SK-N-SH (cell line): ENCODE measurements at regions not wholly inside any gene's neighbourhood (a gene's known extent, or its start where the extent isn't known, plus 50 kb on each side); places are given as distances from the start of the nearest gene placed in this dataset.

Source experiments
- CTCF ChIA-PET: fragments of 300-600, 350-600 bp; formaldehyde crosslinking; extraction: SDS; loops from one replicate; lab custom pipeline; 2021; lab: Yijun Ruan, JAX
- POLR2A ChIA-PET: fragments of 350-600 bp; sonication (Branson Sonifier 250); formaldehyde crosslinking; extraction: SDS; loops from one replicate; lab custom pipeline; 2020; ENCODE audit warnings: antibody characterized with exemption, inconsistent platforms; lab: Yijun Ruan, JAX
- DNase-seq: peaks from one replicate; pipeline ENCODE4 v3.0.0; 2012
- H2AFZ ChIP-seq: fragments of 200-600 bp; sonication (generic); 2 replicates; pipeline ENCODE4 v1.8.1; 2016; ENCODE audit warnings: antibody characterized with exemption, mild to moderate bottlenecking, low read depth
- H3F3A ChIP-seq: fragments of 200-600 bp; sonication (generic); replicated peaks from 2 replicates; pipeline ENCODE3; 2016; ENCODE audit warnings: antibody characterized with exemption, mild to moderate bottlenecking; ENCODE audit not compliant: insufficient read depth
- H3K27ac ChIP-seq, 2 experiments: fragments of 200-500 bp in 1 of 2; fragments of 200-600 bp in 1 of 2; sonication (Bioruptor generic) in 1 of 2; sonication (generic), shearing (Covaris generic) in 1 of 2; 2 replicates each; pipeline versions ENCODE4 v1.5.1 to v1.6.1; 2014 to 2016; ENCODE audit warnings: low read depth in 2 of 2, inconsistent platforms in 1 of 2, low read length in 1 of 2, mild to moderate bottlenecking in 1 of 2, mixed read lengths in 1 of 2
- H3K27me3 ChIP-seq: fragments of 200-600 bp; sonication (generic), shearing (Covaris generic); 2 replicates; pipeline ENCODE4 v1.6.1; 2016; ENCODE audit warnings: mixed run types; ENCODE audit not compliant: insufficient read depth
- H3K36me3 ChIP-seq, 2 experiments: fragments of 200-500 bp in 1 of 2; fragments of 200-600 bp in 1 of 2; sonication (Bioruptor generic) in 1 of 2; sonication (generic) in 1 of 2; replicated peaks in 1 of 2; 2 replicates each; pipeline versions ENCODE3 to v1.5.1; 2014 to 2016; ENCODE audit warnings: low read length in 1 of 2, mild to moderate bottlenecking in 1 of 2; ENCODE audit not compliant: insufficient read depth in 2 of 2, control insufficient read depth in 1 of 2
- H3K4me1 ChIP-seq, 2 experiments: fragments of 200-500 bp in 1 of 2; fragments of 200-600 bp in 1 of 2; sonication (Bioruptor generic) in 1 of 2; sonication (generic), shearing (Covaris generic) in 1 of 2; 2 replicates each; pipeline versions ENCODE4 v1.5.1 to v1.6.1; 2014 to 2016; ENCODE audit warnings: low read depth in 1 of 2, low read length in 1 of 2, mixed run types in 1 of 2; ENCODE audit not compliant: insufficient read depth in 2 of 2, control insufficient read depth in 1 of 2
- H3K4me2 ChIP-seq: fragments of 200-600 bp; sonication (generic), shearing (Covaris generic); 2 replicates; pipeline ENCODE4 v1.6.1; 2017; ENCODE audit warnings: mixed run types
- H3K4me3 ChIP-seq, 2 experiments: fragments of 200-500 bp in 1 of 2; fragments of 200-600 bp in 1 of 2; sonication (Bioruptor generic) in 1 of 2; sonication (generic), shearing (Covaris generic) in 1 of 2; 2 replicates each; pipeline versions ENCODE4 v1.5.1 to v1.8.1; 2014 to 2016; ENCODE audit warnings: low read depth in 2 of 2, inconsistent platforms in 1 of 2, low read length in 1 of 2, mild to moderate bottlenecking in 1 of 2, mixed read lengths in 1 of 2, moderate library complexity in 1 of 2
- H3K79me2 ChIP-seq: fragments of 200-600 bp; sonication (generic); 2 replicates; pipeline ENCODE4 v1.8.1; 2017; ENCODE audit warnings: mild to moderate bottlenecking; ENCODE audit not compliant: insufficient read depth
- H3K9ac ChIP-seq: fragments of 200-600 bp; sonication (generic); 2 replicates; pipeline ENCODE4 v1.6.1; 2017; ENCODE audit warnings: mixed run types
- H3K9me2 ChIP-seq: fragments of 200-600 bp; sonication (generic); 2 replicates; pipeline ENCODE4 v1.6.1; 2017; ENCODE audit warnings: mixed run types
- H3K9me3 ChIP-seq: fragments of 200-600 bp; sonication (generic); 2 replicates; pipeline ENCODE4 v1.6.1; 2017; ENCODE audit warnings: mixed run types, mild to moderate bottlenecking, moderate library complexity
- H4K20me1 ChIP-seq: fragments of 200-600 bp; sonication (generic); 2 replicates; pipeline ENCODE4 v1.6.1; 2017; ENCODE audit warnings: mild to moderate bottlenecking, mixed run types; ENCODE audit not compliant: insufficient read depth
- CHD2 ChIP-seq: fragments of 150-350 bp; IDR thresholded peaks from 2 replicates; pipeline ENCODE4 v1.6.1; 2018; ENCODE audit warnings: low read length; ENCODE audit not compliant: partially characterized antibody
- EZH2phosphoT487 ChIP-seq: fragments of 200-600 bp; sonication (generic); IDR thresholded peaks from 2 replicates; pipeline ENCODE4 v1.6.1; 2017; ENCODE audit warnings: low read depth, mixed run types, mild to moderate bottlenecking, antibody characterized with exemption, moderate library complexity, borderline replicate concordance
- FOSL2 ChIP-seq: IDR thresholded peaks from 2 replicates; pipeline ENCODE4 v1.4.0; 2012; ENCODE audit warnings: low read depth, mild to moderate bottlenecking, moderate library complexity, borderline replicate concordance
- FOXJ3 ChIP-seq: sonication (generic); formaldehyde crosslinking; IDR thresholded peaks from 2 replicates; pipeline ENCODE4 v1.5.1; 2020; ENCODE audit warnings: mild to moderate bottlenecking, missing genetic modification reagents
- FOXM1 ChIP-seq: IDR thresholded peaks from 2 replicates; pipeline ENCODE4 v1.4.0; 2012; ENCODE audit warnings: low read depth, mild to moderate bottlenecking
- GABPA ChIP-seq: IDR thresholded peaks from 2 replicates; pipeline ENCODE4 v1.4.0; 2012; ENCODE audit warnings: low read depth, mild to moderate bottlenecking
- MAX ChIP-seq: IDR thresholded peaks from 2 replicates; pipeline ENCODE4 v1.4.0; 2012; ENCODE audit warnings: low read depth
- MXI1 ChIP-seq: IDR thresholded peaks from 2 replicates; pipeline ENCODE4 v1.6.1; 2012; ENCODE audit warnings: mild to moderate bottlenecking, low read depth, low read length, improper control_type of control experiment
- NRF1 ChIP-seq: IDR thresholded peaks from 2 replicates; pipeline ENCODE4 v1.6.1; 2012; ENCODE audit warnings: low read depth, mild to moderate bottlenecking, low read length
- PBX3 ChIP-seq: IDR thresholded peaks from 2 replicates; pipeline ENCODE4; 2012
- POLR2AphosphoS5 ChIP-seq: IDR thresholded peaks from 2 replicates; pipeline ENCODE4 v1.6.1; 2012; ENCODE audit warnings: low read depth, low read length
- RAD21 ChIP-seq: IDR thresholded peaks from 2 replicates; pipeline ENCODE4 v1.6.1; 2012; ENCODE audit warnings: mild to moderate bottlenecking, low read length
- RFX5 ChIP-seq: IDR thresholded peaks from 2 replicates; pipeline ENCODE4 v1.6.1; 2012; ENCODE audit warnings: mild to moderate bottlenecking, improper control_type of control experiment, low read length
- RXRA ChIP-seq: IDR thresholded peaks from 2 replicates; pipeline ENCODE4 v1.4.0; 2012; ENCODE audit warnings: low read depth, mild to moderate bottlenecking, borderline replicate concordance
- SIN3A ChIP-seq: IDR thresholded peaks from 2 replicates; pipeline ENCODE4 v1.6.1; 2012; ENCODE audit warnings: low read depth, mild to moderate bottlenecking, low read length, moderate library complexity, borderline replicate concordance
- SMC3 ChIP-seq: IDR thresholded peaks from 2 replicates; pipeline ENCODE4 v1.6.1; 2012; ENCODE audit warnings: low read depth, low read length, improper control_type of control experiment
- TAF1 ChIP-seq: IDR thresholded peaks from 2 replicates; pipeline ENCODE4 v1.6.1; 2012; ENCODE audit warnings: low read depth, mild to moderate bottlenecking, low read length, moderate library complexity, borderline replicate concordance
- TCF12 ChIP-seq: IDR thresholded peaks from 2 replicates; pipeline ENCODE4 v1.4.0; 2012
- TEAD4 ChIP-seq: IDR thresholded peaks from 2 replicates; pipeline ENCODE4 v1.4.0; 2012; ENCODE audit warnings: mild to moderate bottlenecking, borderline replicate concordance; ENCODE audit not compliant: insufficient read depth
- USF1 ChIP-seq: IDR thresholded peaks from 2 replicates; pipeline ENCODE4 v1.4.0; 2012; ENCODE audit warnings: low read depth, borderline replicate concordance
- YY1 ChIP-seq: IDR thresholded peaks from 2 replicates; pipeline ENCODE4 v1.4.0; 2012; ENCODE audit warnings: low read depth, mild to moderate bottlenecking
- ZBTB33 ChIP-seq: IDR thresholded peaks from 2 replicates; pipeline ENCODE4 v1.4.0; 2012; ENCODE audit warnings: low read depth, borderline replicate concordance
- WGBS: methylation state at CpG from one replicate; pipeline ENCODE4 v1.1.6; 2017; ENCODE audit warnings: low lambda C conversion rate; 5-methylcytosine and 5-hydroxymethylcytosine counted together

- TF ChIP-seq MAX = no peak
- no peak for TF ChIP-seq FOXM1
- no peak for TF ChIP-seq USF1
- no peak for TF ChIP-seq ZBTB33
- TF ChIP-seq GABPA = no peak
- TF ChIP-seq PBX3 = no peak
- TF ChIP-seq EZH2phosphoT487 = no peak
- no peak for TF ChIP-seq MXI1
- no peak for TF ChIP-seq TAF1
- no peak for TF ChIP-seq RFX5
- Histone ChIP-seq H3K9me3 (no peaks in the 10 kb centered on the region), H2AFZ (no peak overlapping the region), H3K4me1 (no peaks in the 10 kb centered on the region), H4K20me1 (no peaks in the 10 kb centered on the region), H3K4me2 (no peak overlapping the region), H3K4me3 (no peak overlapping the region), H3K9ac (no peak overlapping the region), H3K9me2 (no peaks in the 10 kb centered on the region), H3K79me2 (no peaks in the 10 kb centered on the region), H3F3A (no peaks in the 10 kb centered on the region), H3K27ac (no peak overlapping the region), H3K36me3 (no peaks in the 10 kb centered on the region), H3K27me3 (peaks cover 27% of the 10 kb centered on the region; the same call in 1 of the 2 replicates)
- 71% methylated on average over 2 of the region's 2 CpGs for WGBS
- CTCF ChIA-PET = interaction anchor here (1.0 to 1.4 kb wide), 2 partner anchors 9 to 10 kb away, joined by 3 to 4 read pairs; no protein-coding TSS in a partner anchor
- POLR2A ChIA-PET = no interaction called here
- no peak for DNase-seq
Measured at GRCh38 chr14:34015383-34015782, 64.5 kb upstream of the EGLN3 start.

GRCh38 chr14:34014936-34015335 lies 64.1 kb upstream of the EGLN3 start:
- H3K9me3 ChIP-seq = no peaks in the 10 kb centered on the region
- H3K27ac ChIP-seq = no peak overlapping the region
- no peaks in the 10 kb centered on the region for H3K36me3 ChIP-seq
- no peaks in the 10 kb centered on the region for H4K20me1 ChIP-seq
- no peak overlapping the region for H2AFZ ChIP-seq
- H3K4me2 ChIP-seq = no peak overlapping the region
- no peak overlapping the region for H3K9ac ChIP-seq
- no peaks in the 10 kb centered on the region for H3K9me2 ChIP-seq
- DNase-seq = no peak
- H3K27me3 ChIP-seq = peaks cover 27% of the 10 kb centered on the region; the same call in 1 of the 2 replicates
- no peaks in the 10 kb centered on the region for H3K4me1 ChIP-seq
- WGBS = 63% methylated on average over 3 of the region's 3 CpGs
- H3K4me3 ChIP-seq = no peak overlapping the region
- no peaks in the 10 kb centered on the region for H3K79me2 ChIP-seq
- no peaks in the 10 kb centered on the region for H3F3A ChIP-seq
- CTCF ChIA-PET = interaction anchor here (1.0 to 1.4 kb wide), 2 partner anchors 9 to 10 kb away, joined by 3 to 4 read pairs; no protein-coding TSS in a partner anchor
- POLR2A ChIA-PET = no interaction called here
- TF ChIP-seq RAD21 (no peak), POLR2AphosphoS5 (no peak), TEAD4 (no peak), FOSL2 (no peak), YY1 (no peak), FOXM1 (no peak), MAX (no peak), GABPA (no peak), PBX3 (no peak), NRF1 (no peak), FOXJ3 (no peak), RXRA (no peak), MXI1 (no peak), TCF12 (no peak), CHD2 (no peak), SIN3A (no peak), SMC3 (no peak)
